Chondrocyte (in vitro differentiated cells): ENCODE measurements at regions not wholly inside any gene's neighbourhood (a gene's known extent, or its start where the extent isn't known, plus 50 kb on each side); places are given as distances from the start of the nearest gene placed in this dataset.

Source experiments
- DNase-seq: peaks from one replicate; pipeline ENCODE4 v3.0.0; 2021; ENCODE audit warnings: mixed read lengths, low spot score
- H3K27ac Mint-ChIP-seq: one replicate; pipeline ENCODE4 v1.8.0; 2021; ENCODE audit warnings: mild to moderate bottlenecking, moderate library complexity, mixed read lengths; ENCODE audit not compliant: unreplicated experiment
- H3K27me3 Mint-ChIP-seq: 2 replicates; pipeline ENCODE4 v1.8.0; 2021; ENCODE audit warnings: low read depth, mixed read lengths
- H3K36me3 Mint-ChIP-seq: 2 replicates; pipeline ENCODE4 v1.8.0; 2021; ENCODE audit warnings: low read depth, mixed read lengths
- H3K4me1 Mint-ChIP-seq: 2 replicates; pipeline ENCODE4 v1.8.0; 2021; ENCODE audit warnings: low read depth, mild to moderate bottlenecking, mixed read lengths
- H3K4me3 Mint-ChIP-seq: one replicate; pipeline ENCODE4 v1.8.0; 2021; ENCODE audit warnings: mild to moderate bottlenecking, moderate library complexity, mixed read lengths; ENCODE audit not compliant: unreplicated experiment
- H3K9me3 Mint-ChIP-seq: 2 replicates; pipeline ENCODE4 v1.8.0; 2021; ENCODE audit warnings: low read depth, mixed read lengths
- TF ChIP-seq, protein P1 (sequence below): fragments of 200-600 bp; sonication (generic); IDR thresholded peaks from 2 replicates; pipeline ENCODE4 v1.5.0; 2021; ENCODE audit warnings: antibody characterized with exemption, mild to moderate bottlenecking, moderate library complexity

DNA sequence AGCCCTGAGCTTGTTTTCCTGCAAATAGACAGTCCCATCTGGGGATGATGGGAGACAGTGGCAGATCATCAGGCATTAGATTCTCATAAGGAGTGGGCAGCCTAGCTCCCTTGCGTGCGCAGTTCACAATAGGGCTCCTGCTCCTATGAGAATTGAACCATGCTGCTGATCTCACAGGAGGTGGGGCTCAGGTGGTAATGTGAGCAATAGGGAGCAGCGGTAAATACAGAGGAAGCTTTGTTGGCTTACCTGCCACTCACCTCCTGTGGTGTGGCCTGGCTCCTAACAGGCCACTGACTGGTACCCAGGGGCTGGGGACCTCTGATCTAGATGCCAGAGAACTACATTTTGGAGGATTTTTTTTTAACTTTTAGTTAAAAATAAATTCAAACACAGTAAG lies 434.8 kb upstream of the MKI67 start:
- H3K27me3 Mint-ChIP-seq = peaks cover 2% of the 10 kb centered on the region
- no peaks in the 10 kb centered on the region for H3K4me1 Mint-ChIP-seq
- no peak overlapping the region for H3K27ac Mint-ChIP-seq
- no peak overlapping the region for H3K4me3 Mint-ChIP-seq
- no peaks in the 10 kb centered on the region for H3K36me3 Mint-ChIP-seq
- TF ChIP-seq, protein P1, sequence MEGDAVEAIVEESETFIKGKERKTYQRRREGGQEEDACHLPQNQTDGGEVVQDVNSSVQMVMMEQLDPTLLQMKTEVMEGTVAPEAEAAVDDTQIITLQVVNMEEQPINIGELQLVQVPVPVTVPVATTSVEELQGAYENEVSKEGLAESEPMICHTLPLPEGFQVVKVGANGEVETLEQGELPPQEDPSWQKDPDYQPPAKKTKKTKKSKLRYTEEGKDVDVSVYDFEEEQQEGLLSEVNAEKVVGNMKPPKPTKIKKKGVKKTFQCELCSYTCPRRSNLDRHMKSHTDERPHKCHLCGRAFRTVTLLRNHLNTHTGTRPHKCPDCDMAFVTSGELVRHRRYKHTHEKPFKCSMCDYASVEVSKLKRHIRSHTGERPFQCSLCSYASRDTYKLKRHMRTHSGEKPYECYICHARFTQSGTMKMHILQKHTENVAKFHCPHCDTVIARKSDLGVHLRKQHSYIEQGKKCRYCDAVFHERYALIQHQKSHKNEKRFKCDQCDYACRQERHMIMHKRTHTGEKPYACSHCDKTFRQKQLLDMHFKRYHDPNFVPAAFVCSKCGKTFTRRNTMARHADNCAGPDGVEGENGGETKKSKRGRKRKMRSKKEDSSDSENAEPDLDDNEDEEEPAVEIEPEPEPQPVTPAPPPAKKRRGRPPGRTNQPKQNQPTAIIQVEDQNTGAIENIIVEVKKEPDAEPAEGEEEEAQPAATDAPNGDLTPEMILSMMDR = no peak
- peaks cover 20% of the 10 kb centered on the region for H3K9me3 Mint-ChIP-seq
- DNase-seq = no peak

- no peak for DNase-seq
- peaks cover 2% of the 10 kb centered on the region for H3K27me3 Mint-ChIP-seq
- H3K9me3 Mint-ChIP-seq = peaks cover 20% of the 10 kb centered on the region
- H3K27ac Mint-ChIP-seq = no peak overlapping the region
- H3K36me3 Mint-ChIP-seq = no peaks in the 10 kb centered on the region
- no peak overlapping the region for H3K4me3 Mint-ChIP-seq
- TF ChIP-seq, protein P1 = no peak
- no peaks in the 10 kb centered on the region for H3K4me1 Mint-ChIP-seq
These were observed 437.2 kb upstream of the MKI67 start for GRCh38 chr10:128563387-128563786.

DNA sequence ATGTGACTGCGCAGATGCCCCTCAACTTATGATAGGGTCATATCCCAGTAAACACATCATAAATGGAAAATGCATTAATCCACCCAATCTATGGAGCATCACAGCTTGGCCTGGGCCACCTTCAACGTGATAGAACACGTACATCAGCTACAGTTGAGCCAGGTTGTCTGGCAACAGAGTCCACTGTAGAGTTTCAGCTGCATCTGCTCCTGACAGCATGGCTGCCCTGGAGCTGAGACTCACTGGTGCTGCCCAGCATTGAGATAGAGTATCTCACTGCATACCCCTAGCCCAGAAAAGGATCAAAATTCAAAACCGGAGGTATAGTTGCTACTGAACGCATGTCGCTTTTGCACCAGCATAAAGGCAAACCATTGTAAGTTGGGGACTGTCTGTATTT lies 437.7 kb upstream of the MKI67 start:
- peaks cover 2% of the 10 kb centered on the region for H3K27me3 Mint-ChIP-seq
- TF ChIP-seq, protein P1 = no peak
- DNase-seq = no peak
- H3K4me1 Mint-ChIP-seq = no peaks in the 10 kb centered on the region
- H3K36me3 Mint-ChIP-seq = no peaks in the 10 kb centered on the region
- no peak overlapping the region for H3K27ac Mint-ChIP-seq
- H3K9me3 Mint-ChIP-seq = peaks cover 20% of the 10 kb centered on the region
- H3K4me3 Mint-ChIP-seq = no peak overlapping the region

- Mint-ChIP-seq H3K27me3 (no peaks in the 10 kb centered on the region), H3K4me1 (no peaks in the 10 kb centered on the region), H3K36me3 (no peaks in the 10 kb centered on the region), H3K27ac (no peak overlapping the region), H3K4me3 (no peak overlapping the region), H3K9me3 (peaks cover 20% of the 10 kb centered on the region)
- TF ChIP-seq, protein P1 = no peak
- DNase-seq = no peak
These were observed 440.2 kb upstream of the MKI67 start for GRCh38 chr10:128566361-128566968.

- no peaks in the 10 kb centered on the region for H3K27me3 Mint-ChIP-seq
These were observed 441.3 kb upstream of the MKI67 start for GRCh38 chr10:128567551-128567950.

More at GRCh38 chr10:128567551-128567950, 441.3 kb upstream of the MKI67 start:
- Mint-ChIP-seq H3K27ac (no peak overlapping the region), H3K4me3 (no peak overlapping the region), H3K4me1 (no peaks in the 10 kb centered on the region), H3K9me3 (peaks cover 10% of the 10 kb centered on the region), H3K36me3 (no peaks in the 10 kb centered on the region)
- DNase-seq = no peak
- TF ChIP-seq, protein P1 = no peak
